ENCODE measurements at regions not wholly inside any gene's neighbourhood (a gene's known extent, or its start where the extent isn't known, plus 50 kb on each side); places are given as distances from the start of the nearest gene placed in this dataset.
A peak's percentile ranks its signal among the peaks of the same experiment; 100 is the strongest.

GRCh38 chr1:243943671-243944428 is 93.8 kb upstream of the AKT3 start:
- no peak for DNase-seq

GRCh38 chr1:243942196-243943150 is 92.4 kb upstream of the AKT3 start:
- DNase-seq: peak in 1 of 14 donors; percentile 35

GRCh38 chr1:243940451-243940850 is 90.4 kb upstream of the AKT3 start:
- no peak for DNase-seq

- DNase-seq: no peak
Measured at GRCh38 chr1:243939167-243939848, 89.3 kb upstream of the AKT3 start.

GRCh38 chr1:243938208-243938607 is 88.2 kb upstream of the AKT3 start:
- DNase-seq: no peak

GRCh38 chr1:243933495-243933894 is 83.5 kb upstream of the AKT3 start:
- DNase-seq: no peak

GRCh38 chr1:243931957-243932356 is 81.9 kb upstream of the AKT3 start:
- DNase-seq: no peak

GRCh38 chr1:243930822-243931671 is 81.0 kb upstream of the AKT3 start:
- DNase-seq: peak in 3 of 14 donors; percentile 12 to 23 (median 20)

GRCh38 chr1:243927381-243927780 is 77.3 kb upstream of the AKT3 start:
- DNase-seq: no peak

- no peak for DNase-seq
Measured at GRCh38 chr1:243926803-243927245, 76.8 kb upstream of the AKT3 start.

- DNase-seq: no peak
Measured at GRCh38 chr1:243926299-243926698, 76.3 kb upstream of the AKT3 start.

DNA sequence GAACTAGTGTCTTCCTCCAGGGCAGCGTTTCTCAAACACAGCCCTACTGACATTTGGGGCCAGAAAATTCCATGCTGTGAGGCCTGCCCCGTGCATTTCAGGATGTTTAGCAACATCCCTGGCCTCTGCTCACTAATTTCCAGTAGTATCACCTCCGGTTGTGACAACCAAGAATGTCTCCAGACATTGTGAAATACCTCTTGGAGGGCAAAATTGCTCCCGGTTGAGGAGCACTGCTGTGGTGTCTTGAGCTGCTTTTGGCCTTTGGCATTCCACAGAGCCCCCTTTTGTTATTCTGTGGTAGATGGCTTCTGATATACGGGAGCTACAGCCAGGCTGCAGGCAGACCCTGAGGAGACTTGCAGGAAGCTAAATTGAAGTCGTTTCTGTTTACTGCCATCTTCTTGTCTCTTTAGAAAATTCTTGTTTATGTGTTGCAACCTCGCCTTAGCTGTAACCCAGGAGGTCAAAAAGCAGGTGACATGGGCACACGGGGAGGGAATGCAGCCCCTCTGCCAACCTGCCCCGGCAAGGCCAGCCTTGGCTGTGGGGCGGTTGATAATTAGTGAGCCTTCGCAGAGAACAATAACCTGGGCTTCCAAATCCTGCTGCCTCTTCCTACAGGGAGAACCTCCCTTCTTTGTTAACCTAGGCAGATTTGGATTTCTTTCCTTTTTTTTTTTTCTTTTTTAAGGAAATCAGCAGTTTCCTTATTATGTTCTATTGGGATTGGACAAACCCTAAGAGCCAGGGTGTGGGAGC is 74.7 kb upstream of the AKT3 start:
- DNase-seq: no peak

- DNase-seq: no peak
Measured at GRCh38 chr1:243924188-243924587, 74.1 kb upstream of the AKT3 start.

GRCh38 chr1:243923292-243924171 is 73.5 kb upstream of the AKT3 start:
- no peak for DNase-seq

DNA sequence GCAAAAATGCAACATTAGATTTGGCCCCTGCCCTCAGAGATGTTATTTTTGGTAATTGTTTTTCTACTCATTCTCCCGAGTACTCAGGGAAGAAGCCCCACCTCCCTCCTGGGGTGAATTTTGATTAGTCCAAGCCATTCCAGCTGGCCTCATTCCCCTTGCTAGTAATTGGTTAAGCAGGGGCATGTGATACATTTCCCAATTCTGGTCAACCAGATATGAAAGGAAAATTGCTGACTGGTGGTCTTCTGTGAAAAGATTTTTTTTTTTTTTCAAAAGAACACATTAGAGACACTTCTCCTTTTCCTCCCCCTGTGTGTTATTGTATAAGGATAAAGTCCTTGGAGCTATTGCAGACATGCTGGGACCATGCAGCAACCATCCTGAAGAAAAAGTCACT is 71.1 kb upstream of the AKT3 start:
- DNase-seq: no peak

DNA sequence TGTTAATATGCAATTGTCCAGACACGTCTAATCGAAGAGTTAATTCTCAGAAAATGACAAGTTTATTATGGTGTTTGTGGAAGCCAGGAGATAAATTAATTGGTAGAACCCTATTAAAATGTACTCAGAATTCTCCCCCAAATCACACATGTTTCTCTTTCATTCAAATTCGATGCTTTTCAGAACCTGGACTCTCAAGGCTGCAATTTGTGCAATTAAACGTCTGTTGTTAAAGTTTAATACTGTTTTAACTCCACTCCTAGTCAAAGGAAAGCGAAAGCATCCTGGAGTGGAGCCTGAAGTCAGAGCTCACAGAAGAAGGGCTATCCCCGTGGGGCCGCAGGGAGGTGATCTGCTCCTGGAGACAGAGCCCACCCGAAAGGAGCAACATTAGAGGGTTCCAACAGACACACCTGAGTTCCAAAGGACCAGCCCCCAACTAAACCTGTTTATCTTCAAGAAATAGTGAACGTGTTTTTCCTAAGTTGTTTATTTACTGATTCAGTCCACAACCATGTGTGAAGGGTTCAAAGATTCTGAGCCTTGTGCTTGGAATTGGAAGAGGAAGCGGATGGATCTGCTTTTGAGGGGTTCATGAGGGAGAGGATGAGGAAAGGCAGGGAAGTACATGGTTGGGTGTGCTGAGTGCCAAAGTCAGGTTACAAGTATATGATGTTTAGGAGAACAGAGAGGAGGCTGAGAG is 68.0 kb upstream of the AKT3 start:
- DNase-seq: peak in 1 of 14 donors; percentile 7

GRCh38 chr1:243917177-243917862 is 67.3 kb upstream of the AKT3 start:
- DNase-seq: peak in 9 of 14 donors; percentile 11 to 74 (median 23)

DNA sequence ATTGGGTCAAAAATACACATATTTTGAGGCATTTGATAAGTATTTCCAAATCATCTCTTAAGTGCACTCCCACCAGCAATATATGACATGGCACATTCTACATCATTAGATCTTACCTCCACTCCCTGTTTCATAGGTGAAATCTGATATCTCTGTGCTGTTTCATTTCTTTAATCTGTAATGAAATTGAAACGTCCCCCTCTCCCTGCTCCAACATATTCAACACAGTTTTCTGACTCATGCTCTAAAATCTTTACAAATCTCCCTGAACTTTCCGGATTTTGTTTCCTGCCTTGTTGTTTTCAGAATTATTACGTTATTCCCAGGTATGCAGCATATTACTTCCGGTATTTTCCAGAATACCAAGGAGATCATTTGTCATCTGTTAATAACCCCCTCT is 66.1 kb upstream of the AKT3 start:
- no peak for DNase-seq

DNA sequence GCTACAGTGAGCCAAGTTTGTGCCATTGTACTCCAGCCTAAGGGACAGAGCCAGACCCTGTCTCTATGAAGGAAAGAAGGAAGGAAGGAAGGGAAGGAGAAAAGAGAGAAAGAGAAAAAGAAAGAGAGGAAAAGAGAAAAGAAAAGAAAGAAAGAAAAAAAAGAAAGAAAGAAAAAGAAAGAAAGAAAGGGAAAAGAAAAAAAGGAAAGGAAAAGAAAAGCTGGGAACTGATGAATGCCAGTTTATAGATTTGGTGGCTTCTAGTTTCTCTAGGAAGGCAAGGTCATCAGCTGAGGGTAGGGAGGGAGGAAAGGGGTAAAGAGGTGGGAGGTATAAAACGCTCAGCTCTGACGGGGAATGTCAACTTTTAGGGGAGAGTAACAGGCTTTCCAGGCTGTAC is 62.3 kb upstream of the AKT3 start:
- DNase-seq: no peak
